Activated naive CD8-positive, alpha-beta T cell treated with anti-CD3 and anti-CD28 coated beads, Interleukin-2, amount 10 ng/mL, durations not matched to agents 7 days and 5 days (primary cell): ENCODE measurements at regions not wholly inside any gene's neighbourhood (a gene's known extent, or its start where the extent isn't known, plus 50 kb on each side); places are given as distances from the start of the nearest gene placed in this dataset.

Experiments
- ATAC-seq: fragments of 150-1000 bp; cut with Tn5 transposase; one replicate; pipeline ENCODE4 v1.10.0; 2021; ENCODE audit warnings: low read depth, moderate library complexity
- POLR2A ChIA-PET: fragments of 350-600 bp; sonication (Branson Sonifier 250); formaldehyde crosslinking; loops from one replicate; lab custom pipeline; 2021; ENCODE audit warnings: antibody characterized with exemption; lab: Charles Lee
- DNase-seq: peaks from one replicate; pipeline ENCODE4 v3.0.0; 2021
- H3K27ac Mint-ChIP-seq: one replicate; pipeline ENCODE4 v1.8.0; 2022; ENCODE audit warnings: mild to moderate bottlenecking, mixed read lengths
- H3K27me3 Mint-ChIP-seq: one replicate; pipeline ENCODE4 v1.8.0; 2022; ENCODE audit warnings: mild to moderate bottlenecking, moderate library complexity, mixed read lengths
- H3K36me3 Mint-ChIP-seq: one replicate; pipeline ENCODE4 v1.8.0; 2021; ENCODE audit warnings: mild to moderate bottlenecking, mixed read lengths
- H3K4me1 Mint-ChIP-seq: one replicate; pipeline ENCODE4 v1.8.0; 2021; ENCODE audit warnings: mixed read lengths
- H3K4me3 Mint-ChIP-seq: one replicate; pipeline ENCODE4 v1.8.0; 2022; ENCODE audit warnings: mild to moderate bottlenecking, moderate library complexity, mixed read lengths
- H3K9me3 Mint-ChIP-seq: one replicate; pipeline ENCODE4 v1.8.0; 2021; ENCODE audit warnings: mixed read lengths

DNA sequence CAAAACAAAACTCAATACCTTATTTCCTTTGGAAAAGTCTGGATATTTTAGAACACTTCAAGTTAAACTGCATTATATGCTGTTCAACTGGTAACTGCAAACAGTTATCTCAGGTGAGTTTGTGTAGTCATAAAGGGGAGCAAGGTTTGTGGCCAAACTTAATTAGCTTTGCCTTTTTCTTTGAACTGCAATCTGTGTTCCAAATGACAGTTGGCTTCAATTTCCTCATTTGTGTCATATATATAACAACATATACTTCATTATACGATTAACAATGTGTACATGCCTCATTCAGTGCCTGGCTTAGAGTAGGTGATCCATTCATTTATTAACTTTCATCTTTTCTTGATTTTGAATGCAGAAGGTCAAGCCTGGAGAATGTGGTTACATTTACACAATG is 55.8 kb downstream of the KCNE4 start:
- no peaks in the 10 kb centered on the region for H3K36me3 Mint-ChIP-seq
- H3K9me3 Mint-ChIP-seq = no peaks in the 10 kb centered on the region
- no peak overlapping the region for H3K27ac Mint-ChIP-seq
- H3K4me1 Mint-ChIP-seq = no peaks in the 10 kb centered on the region
- no peak for DNase-seq
- H3K4me3 Mint-ChIP-seq = no peak overlapping the region
- POLR2A ChIA-PET = no interaction called here
- H3K27me3 Mint-ChIP-seq = peaks cover 2% of the 10 kb centered on the region
- ATAC-seq = no peak

DNA sequence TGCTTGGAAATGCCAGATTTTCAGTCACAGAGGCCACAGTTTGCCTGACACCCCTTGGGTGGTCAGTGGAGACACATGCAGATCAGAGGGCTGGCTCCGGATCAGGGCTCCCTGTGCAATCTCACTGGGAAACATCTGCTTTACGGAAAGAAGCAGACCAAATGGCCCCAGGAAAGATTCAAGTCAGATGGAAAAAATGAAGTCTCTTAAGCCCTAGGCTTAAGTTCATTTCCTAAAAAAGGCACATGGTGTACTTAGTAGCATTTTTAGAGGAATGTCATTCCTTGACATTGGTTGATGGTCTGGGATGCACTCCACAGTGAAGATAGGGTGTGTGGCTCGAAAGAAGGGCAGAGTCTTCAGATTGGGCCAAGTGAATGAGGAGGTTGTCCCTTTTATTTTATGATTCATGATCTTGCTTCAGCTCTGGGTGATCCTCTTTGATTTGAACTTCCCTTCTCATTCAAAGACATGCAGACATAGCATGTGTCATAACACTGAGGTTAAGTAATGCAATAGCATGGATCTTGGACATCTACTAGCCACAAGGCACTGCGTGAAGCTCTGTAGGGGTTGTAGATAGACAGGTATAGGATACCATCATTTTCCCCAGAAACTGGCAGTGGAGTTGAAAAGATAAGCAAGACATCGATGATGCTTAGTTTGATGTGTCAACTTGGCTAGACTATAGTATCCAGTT is 56.5 kb downstream of the KCNE4 start:
- Mint-ChIP-seq H3K9me3 (no peaks in the 10 kb centered on the region), H3K27me3 (peaks cover 2% of the 10 kb centered on the region), H3K27ac (no peak overlapping the region), H3K4me1 (no peaks in the 10 kb centered on the region), H3K4me3 (no peak overlapping the region), H3K36me3 (no peaks in the 10 kb centered on the region)
- DNase-seq = no peak
- POLR2A ChIA-PET = no interaction called here
- ATAC-seq = no peak

DNA sequence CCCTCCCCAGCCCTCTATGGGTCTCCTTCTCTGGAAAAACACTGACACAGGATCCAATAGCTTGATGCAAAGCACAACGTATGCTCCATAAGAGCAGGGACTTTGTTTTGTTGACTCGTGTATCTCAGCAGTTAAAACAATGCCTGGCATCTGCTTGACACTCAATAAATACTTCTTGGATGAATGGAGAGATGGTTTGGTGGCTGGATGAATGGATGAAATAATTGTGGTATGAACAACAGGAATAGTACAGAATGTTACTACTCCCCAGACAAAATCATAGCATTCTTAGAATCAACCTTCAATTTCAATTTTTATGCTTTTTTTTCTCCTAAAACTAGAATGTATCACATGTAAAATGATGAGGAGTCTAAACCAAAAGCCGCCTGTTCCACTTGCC is 57.4 kb downstream of the KCNE4 start:
- Mint-ChIP-seq H3K27me3 (peaks cover under 1% of the 10 kb centered on the region), H3K4me3 (no peak overlapping the region)
- POLR2A ChIA-PET = no interaction called here

DNA sequence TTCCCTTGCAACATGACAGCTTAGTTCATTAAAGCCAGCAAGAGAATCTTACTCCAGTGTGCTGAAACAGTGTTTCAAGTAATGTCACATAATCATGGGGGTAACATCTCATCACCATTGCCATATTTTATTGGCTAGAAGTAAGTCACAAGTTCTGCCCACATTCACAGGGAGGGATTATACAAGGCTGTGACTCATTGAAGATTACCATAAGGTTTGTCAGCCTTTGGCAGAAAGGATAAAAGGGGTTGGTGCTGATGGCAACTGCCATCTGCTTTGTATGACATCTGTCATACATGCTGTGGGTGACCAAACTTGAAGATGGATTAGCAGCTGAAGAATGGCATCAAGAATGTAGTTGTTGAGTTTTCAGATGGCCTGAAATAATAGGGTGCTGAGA is 61.2 kb downstream of the KCNE4 start:
- ATAC-seq (no peak), DNase-seq (no peak)
- Mint-ChIP-seq H3K27ac (no peak overlapping the region), H3K9me3 (no peaks in the 10 kb centered on the region), H3K27me3 (no peaks in the 10 kb centered on the region), H3K4me3 (no peak overlapping the region), H3K4me1 (no peaks in the 10 kb centered on the region), H3K36me3 (no peaks in the 10 kb centered on the region)
- POLR2A ChIA-PET = no interaction called here

More for the DNA sequence above, 57.4 kb downstream of the KCNE4 start:
- Mint-ChIP-seq H3K4me1 (no peaks in the 10 kb centered on the region), H3K36me3 (no peaks in the 10 kb centered on the region), H3K9me3 (no peaks in the 10 kb centered on the region), H3K27ac (no peak overlapping the region)
- ATAC-seq (no peak), DNase-seq (no peak)

DNA sequence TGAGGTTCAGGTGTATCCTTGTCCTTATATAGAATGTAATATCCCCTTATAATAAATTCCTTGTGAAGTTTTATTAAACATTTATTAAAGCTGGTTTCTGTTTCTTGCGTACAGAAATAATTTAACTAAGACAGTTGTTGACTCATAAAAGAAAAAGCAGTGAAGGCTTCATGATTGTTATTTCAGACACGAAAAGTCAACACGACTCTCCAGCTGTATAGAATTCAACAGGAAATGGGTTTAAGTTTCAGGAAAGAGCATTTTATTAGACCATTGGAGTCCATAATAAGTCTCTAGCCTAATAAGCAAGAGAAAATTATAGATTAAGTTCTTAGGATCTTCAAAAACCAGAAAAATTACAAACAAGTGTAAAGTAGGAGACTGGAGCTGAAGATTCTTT is 62.2 kb downstream of the KCNE4 start:
- no peak overlapping the region for H3K4me3 Mint-ChIP-seq
- H3K27ac Mint-ChIP-seq = no peak overlapping the region
- POLR2A ChIA-PET = no interaction called here

DNA sequence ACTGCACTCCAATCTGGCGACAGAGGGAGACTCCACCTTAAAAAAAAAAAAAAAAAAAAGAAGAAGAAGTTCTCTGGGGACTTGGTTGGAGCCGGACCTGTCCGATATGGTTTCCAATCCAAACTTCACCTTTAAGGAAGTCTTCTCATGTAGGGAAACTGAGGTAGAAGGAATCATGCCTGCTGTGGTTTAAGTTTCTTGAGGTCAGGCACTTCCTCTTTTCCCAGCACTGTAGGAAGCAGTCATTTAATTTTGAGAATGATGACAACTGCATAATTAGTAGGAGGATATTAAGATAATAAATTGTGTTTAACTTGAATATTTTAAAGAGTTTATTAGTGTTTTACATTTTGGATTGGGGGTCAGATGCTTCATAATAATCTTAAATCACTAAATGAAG is 62.9 kb downstream of the KCNE4 start:
- no peaks in the 10 kb centered on the region for H3K36me3 Mint-ChIP-seq
- POLR2A ChIA-PET = no interaction called here
- ATAC-seq (no peak), DNase-seq (no peak)
- H3K4me3 Mint-ChIP-seq = no peak overlapping the region
- no peaks in the 10 kb centered on the region for H3K9me3 Mint-ChIP-seq
- H3K4me1 Mint-ChIP-seq = no peaks in the 10 kb centered on the region
- H3K27ac Mint-ChIP-seq = no peak overlapping the region
- no peaks in the 10 kb centered on the region for H3K27me3 Mint-ChIP-seq

More for the DNA sequence above, 62.2 kb downstream of the KCNE4 start:
- no peaks in the 10 kb centered on the region for H3K4me1 Mint-ChIP-seq
- H3K36me3 Mint-ChIP-seq = no peaks in the 10 kb centered on the region
- no peak for ATAC-seq
- H3K27me3 Mint-ChIP-seq = no peaks in the 10 kb centered on the region
- no peaks in the 10 kb centered on the region for H3K9me3 Mint-ChIP-seq
- DNase-seq = no peak

DNA sequence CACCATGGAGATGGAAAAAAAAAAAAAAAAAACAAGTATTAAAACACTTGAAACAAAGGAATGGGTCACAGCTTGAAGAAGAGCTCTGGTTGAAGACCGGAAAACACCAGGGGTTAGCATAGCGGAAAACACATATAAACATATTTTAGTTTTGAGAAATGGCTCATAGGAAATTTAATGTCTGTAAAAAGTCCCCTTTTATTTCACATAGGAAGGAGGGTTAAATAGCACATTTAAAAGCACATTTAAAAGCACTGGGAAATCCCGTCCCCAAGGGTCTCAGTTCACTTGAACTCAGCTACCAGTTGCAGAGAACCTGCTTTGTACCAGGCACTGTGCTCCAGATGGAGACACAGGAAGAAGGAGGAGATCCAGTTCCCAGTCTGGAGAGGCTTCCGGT is 65.5 kb downstream of the KCNE4 start:
- Mint-ChIP-seq H3K9me3 (no peaks in the 10 kb centered on the region), H3K36me3 (no peaks in the 10 kb centered on the region), H3K4me3 (no peak overlapping the region), H3K27ac (no peak overlapping the region), H3K27me3 (no peaks in the 10 kb centered on the region), H3K4me1 (no peaks in the 10 kb centered on the region)
- DNase-seq (no peak), ATAC-seq (no peak)
- POLR2A ChIA-PET = no interaction called here

DNA sequence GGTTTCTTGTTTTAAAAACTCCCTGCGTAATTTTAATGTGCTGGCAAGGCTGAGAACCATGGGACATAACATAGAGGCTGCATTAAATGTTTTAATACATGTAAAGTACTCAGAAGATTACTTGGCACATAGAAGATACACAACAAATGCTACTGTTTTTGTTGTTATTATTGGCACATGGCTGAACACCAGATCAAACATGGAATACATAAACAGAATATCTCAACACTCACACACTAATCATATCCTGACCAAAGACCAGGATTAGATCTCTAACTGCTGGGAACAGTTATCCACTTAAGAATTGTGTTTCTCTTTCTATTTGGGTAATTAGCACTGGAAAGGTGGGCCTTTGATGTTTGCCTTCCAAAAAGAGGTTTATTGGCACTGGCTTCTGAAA is 69.3 kb downstream of the KCNE4 start:
- Mint-ChIP-seq H3K4me3 (no peak overlapping the region), H3K4me1 (no peaks in the 10 kb centered on the region), H3K9me3 (no peaks in the 10 kb centered on the region), H3K27me3 (no peaks in the 10 kb centered on the region), H3K27ac (no peak overlapping the region), H3K36me3 (no peaks in the 10 kb centered on the region)
- ATAC-seq = no peak
- POLR2A ChIA-PET = no interaction called here
- DNase-seq = no peak

DNA sequence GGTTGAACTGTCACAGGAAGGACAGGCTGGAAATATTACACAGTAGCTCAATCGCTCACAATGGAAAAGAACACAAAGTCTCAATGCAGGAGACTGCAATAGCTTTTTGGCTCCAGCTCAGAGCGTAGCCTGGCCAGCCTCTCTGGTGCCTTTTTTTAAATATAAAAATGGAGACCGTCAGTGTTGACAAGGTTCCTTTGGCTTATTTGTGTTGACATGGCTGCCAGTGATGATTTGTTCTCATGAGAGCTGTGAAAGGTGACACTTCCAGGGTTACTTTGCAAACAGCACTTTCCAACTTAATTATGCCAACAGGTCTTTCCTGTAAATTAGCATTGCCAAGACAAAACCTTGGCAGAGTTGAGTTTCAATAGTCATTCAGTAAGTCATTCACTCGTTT is 70.8 kb downstream of the KCNE4 start:
- no peak overlapping the region for H3K27ac Mint-ChIP-seq
- H3K4me3 Mint-ChIP-seq = no peak overlapping the region
- POLR2A ChIA-PET = no interaction called here
- DNase-seq (no peak), ATAC-seq (no peak)
- no peaks in the 10 kb centered on the region for H3K27me3 Mint-ChIP-seq
- H3K36me3 Mint-ChIP-seq = no peaks in the 10 kb centered on the region
- no peaks in the 10 kb centered on the region for H3K4me1 Mint-ChIP-seq
- no peaks in the 10 kb centered on the region for H3K9me3 Mint-ChIP-seq

DNA sequence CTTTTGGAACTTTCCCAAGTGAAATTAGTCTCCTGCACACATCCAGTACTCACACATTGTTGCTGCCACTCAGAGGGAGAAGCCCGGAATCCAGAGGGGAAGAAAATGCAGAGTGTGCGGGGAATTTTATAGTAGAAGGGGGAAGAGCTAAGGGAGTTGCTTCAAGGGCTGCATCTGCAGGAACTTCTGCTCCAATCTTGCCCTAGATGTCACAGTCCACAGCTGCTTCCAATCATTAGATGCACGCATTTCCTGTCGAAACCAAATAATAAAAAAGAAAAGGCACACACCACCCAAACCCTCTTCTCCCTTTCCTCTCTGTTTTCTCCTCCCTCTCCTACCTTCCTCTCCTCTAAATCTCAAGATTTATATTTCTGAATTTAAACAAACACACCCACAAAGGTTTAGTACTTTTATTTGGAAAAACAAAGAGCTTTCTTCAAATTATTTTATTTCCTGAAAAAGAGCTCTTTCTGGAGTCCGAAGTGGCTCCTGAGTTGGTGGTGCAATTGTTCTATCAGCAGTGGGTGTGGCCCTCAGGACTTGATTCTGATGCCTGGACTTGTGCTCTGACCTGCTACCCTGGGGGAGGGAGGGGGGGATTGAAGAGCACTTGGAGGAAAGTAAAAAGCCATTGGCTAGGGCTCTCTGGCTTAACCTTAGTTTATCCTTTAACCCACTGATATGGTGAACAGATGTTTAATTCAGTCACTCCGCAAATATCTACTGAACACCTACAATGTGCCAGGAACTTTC is 72.0 kb downstream of the KCNE4 start:
- Mint-ChIP-seq H3K4me1 (no peaks in the 10 kb centered on the region), H3K36me3 (no peaks in the 10 kb centered on the region), H3K27ac (no peak overlapping the region), H3K27me3 (no peaks in the 10 kb centered on the region), H3K4me3 (no peak overlapping the region), H3K9me3 (no peaks in the 10 kb centered on the region)
- ATAC-seq = no peak
- no peak for DNase-seq
- POLR2A ChIA-PET = no interaction called here

DNA sequence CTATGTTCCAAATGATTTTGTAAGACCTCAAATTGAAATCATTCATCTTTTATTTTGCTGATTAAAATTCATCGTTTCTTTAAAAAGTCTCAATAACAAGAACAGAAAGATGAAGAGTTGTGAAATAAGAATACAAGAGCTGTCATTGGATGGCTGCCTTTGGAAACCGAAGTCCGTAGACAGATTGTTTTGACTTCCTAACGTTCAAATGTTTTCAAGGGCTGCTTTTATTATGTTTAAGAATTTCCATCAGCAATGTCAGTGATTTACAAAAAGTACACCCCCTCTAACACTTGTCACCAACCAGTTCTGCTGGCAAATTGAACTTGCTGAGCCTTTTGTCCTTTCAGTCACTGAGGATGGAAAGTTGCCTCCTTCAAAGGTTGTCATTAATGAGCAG is 89.6 kb downstream of the KCNE4 start:
- no peaks in the 10 kb centered on the region for H3K9me3 Mint-ChIP-seq
- no peaks in the 10 kb centered on the region for H3K4me1 Mint-ChIP-seq
- POLR2A ChIA-PET = no interaction called here
- no peaks in the 10 kb centered on the region for H3K27me3 Mint-ChIP-seq
- no peak overlapping the region for H3K27ac Mint-ChIP-seq
- ATAC-seq (no peak), DNase-seq (no peak)
- H3K4me3 Mint-ChIP-seq = no peak overlapping the region
- no peaks in the 10 kb centered on the region for H3K36me3 Mint-ChIP-seq

DNA sequence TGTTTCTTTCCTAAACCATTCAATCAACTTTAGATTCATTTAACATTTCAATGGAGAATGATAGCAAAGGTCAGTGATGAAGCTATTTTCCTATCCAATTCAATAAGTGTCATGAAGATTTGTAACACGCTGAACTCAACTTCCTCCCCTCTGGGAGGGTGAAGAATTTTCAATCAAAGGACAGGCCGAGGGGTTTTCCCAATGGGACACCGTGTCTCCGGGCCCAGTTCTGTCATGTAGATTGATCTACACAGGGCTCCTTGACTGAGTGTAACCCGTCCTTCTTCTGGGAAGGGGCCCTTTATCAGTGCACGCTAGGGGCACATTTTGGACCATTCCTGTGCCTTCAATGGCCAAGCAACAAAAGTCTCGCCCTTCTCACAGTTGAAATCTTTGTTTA is 90.1 kb downstream of the KCNE4 start:
- Mint-ChIP-seq H3K4me3 (no peak overlapping the region), H3K36me3 (no peaks in the 10 kb centered on the region), H3K27ac (no peak overlapping the region), H3K27me3 (no peaks in the 10 kb centered on the region), H3K9me3 (no peaks in the 10 kb centered on the region), H3K4me1 (no peaks in the 10 kb centered on the region)
- ATAC-seq (no peak), DNase-seq (no peak)
- POLR2A ChIA-PET = no interaction called here

DNA sequence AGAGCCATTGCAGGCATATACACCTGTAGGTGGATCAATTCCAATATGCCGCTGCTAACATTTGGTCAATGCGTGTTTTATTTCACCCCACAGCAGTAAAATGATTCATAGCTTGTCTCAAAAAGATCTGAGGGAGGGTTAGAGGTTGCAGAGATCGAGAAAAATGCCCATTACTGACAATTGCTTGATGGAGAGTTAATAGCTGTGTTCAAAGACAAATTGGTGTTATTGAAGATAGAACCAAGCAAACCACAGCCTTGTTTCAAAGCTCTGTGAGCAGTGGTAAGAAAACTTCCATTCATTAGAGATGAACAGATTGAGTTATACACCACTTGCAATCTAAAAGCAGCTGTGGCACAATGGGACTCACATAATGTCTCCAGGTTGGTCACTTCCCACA is 95.4 kb downstream of the KCNE4 start:
- H3K4me3 Mint-ChIP-seq = no peak overlapping the region
- no peaks in the 10 kb centered on the region for H3K9me3 Mint-ChIP-seq
- H3K4me1 Mint-ChIP-seq = no peaks in the 10 kb centered on the region
- H3K27ac Mint-ChIP-seq = no peak overlapping the region
- H3K27me3 Mint-ChIP-seq = peaks cover 2% of the 10 kb centered on the region
- no peaks in the 10 kb centered on the region for H3K36me3 Mint-ChIP-seq
- ATAC-seq = no peak
- DNase-seq = no peak
- POLR2A ChIA-PET = no interaction called here

DNA sequence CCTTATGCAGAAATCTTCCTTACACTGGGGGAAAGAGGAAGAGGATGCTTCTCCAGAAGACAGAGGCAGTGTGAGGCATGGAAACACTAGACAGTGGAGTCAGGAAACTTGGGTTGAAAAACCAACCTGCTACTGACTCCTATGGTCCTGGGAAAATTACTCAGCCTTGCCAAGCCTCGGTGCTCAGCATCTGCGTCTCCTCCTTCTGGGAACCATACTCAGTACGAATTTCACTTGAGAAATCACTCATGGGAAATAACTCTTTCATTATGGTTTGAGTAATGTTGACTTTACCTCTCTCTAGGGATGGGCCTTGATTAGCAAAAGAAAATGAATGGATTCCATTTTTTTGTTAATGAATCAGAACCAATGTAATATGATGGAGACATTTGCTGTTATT is 96.5 kb downstream of the KCNE4 start:
- no peaks in the 10 kb centered on the region for H3K36me3 Mint-ChIP-seq

More for the DNA sequence above, 96.5 kb downstream of the KCNE4 start:
- no peaks in the 10 kb centered on the region for H3K9me3 Mint-ChIP-seq
- peaks cover 2% of the 10 kb centered on the region for H3K27me3 Mint-ChIP-seq
- DNase-seq (no peak), ATAC-seq (no peak)
- no peak overlapping the region for H3K4me3 Mint-ChIP-seq
- no peaks in the 10 kb centered on the region for H3K4me1 Mint-ChIP-seq
- no peak overlapping the region for H3K27ac Mint-ChIP-seq
- POLR2A ChIA-PET = no interaction called here
